GM18519 (cell line): ENCODE measurements at regions not wholly inside any gene's neighbourhood (a gene's known extent, or its start where the extent isn't known, plus 50 kb on each side); places are given as distances from the start of the nearest gene placed in this dataset.
"Not testable (repeated sequence)": the region's sequence is repeated elsewhere in the genome, so short reads cannot be mapped to it uniquely, and the experiment has no call there.

Experiments
- ATAC-seq: cut with Tn5 transposase; IDR thresholded peaks from one replicate; pipeline ENCODE4 v1.9.1; 2021; ENCODE audit warnings: mild to moderate bottlenecking, moderate library complexity; ENCODE audit not compliant: unreplicated experiment, low FRiP score

- no peak for ATAC-seq
These were observed 196.2 kb downstream of the SLC38A4 start for GRCh38 chr12:46629331-46630229.

DNA sequence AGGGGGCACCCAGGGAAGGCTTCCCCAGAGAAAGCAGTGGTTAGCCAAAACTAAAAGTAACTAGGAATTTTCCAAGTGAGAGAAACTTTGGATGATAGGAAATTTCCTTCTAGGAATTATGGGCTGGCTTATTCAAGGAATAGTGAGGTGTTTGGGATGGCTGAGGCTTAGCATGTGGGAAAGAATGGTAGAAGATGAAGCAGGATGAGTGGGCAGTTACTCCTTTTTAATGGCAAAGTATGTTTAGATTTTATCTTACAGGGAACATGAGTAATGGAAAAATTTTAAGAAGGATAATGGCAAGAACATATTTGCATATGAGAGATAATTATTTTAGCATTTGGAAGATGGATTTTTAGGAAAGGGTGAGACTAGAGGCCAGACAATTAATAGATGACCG lies 197.6 kb downstream of the SLC38A4 start:
- no peak for ATAC-seq

DNA sequence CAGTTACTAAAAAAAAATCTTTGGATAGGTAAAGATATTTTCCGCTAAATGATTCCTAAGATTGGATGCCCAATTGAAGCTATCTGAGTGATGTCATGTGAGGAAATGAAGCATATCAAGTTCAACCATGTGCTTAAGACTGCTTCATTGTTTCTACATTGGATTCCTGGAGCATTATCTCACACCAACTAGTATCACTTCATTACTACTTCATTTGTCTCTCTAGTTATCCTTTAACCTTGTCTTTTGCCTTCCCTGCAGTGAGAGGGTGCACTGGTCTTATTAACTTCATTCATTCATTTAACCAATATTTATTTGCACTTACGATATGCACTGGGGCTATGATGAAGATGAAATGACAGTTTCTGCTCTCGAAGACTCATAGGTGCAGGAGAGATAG lies 198.1 kb downstream of the SLC38A4 start:
- no peak for ATAC-seq

DNA sequence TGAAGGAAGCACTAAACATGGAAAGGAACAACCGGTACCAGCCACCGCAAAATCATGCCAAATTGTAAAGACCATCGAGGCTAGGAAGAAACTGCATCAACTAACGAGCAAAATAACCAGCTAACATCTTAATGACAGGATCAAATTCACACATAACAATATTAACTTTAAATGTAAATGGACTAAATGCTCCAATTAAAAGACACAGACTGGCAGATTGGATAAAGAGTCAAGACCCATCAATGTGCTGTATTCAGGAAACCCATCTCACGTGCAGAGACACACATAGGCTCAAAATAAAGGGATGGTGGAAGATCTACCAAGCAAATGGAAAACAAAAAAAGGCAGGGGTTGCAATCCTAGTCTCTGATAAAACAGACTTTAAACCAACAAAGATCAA lies 206.3 kb downstream of the SLC38A4 start:
- ATAC-seq, result not testable (repeated sequence)

GRCh38 chr12:46617737-46618136 lies 208.1 kb downstream of the SLC38A4 start:
- not testable (repeated sequence) for ATAC-seq

GRCh38 chr12:46617167-46617566 lies 208.6 kb downstream of the SLC38A4 start:
- ATAC-seq, result no peak

- no peak for ATAC-seq
These were observed 215.0 kb downstream of the SLC38A4 start for GRCh38 chr12:46610754-46611153.

- no peak for ATAC-seq
These were observed 216.1 kb downstream of the SLC38A4 start for GRCh38 chr12:46609674-46610073.

- ATAC-seq, result no peak
These were observed 216.5 kb downstream of the SLC38A4 start for GRCh38 chr12:46609273-46609623.

GRCh38 chr12:46608431-46609272 lies 217.1 kb downstream of the SLC38A4 start:
- no peak for ATAC-seq

- no peak for ATAC-seq
These were observed 221.1 kb downstream of the SLC38A4 start for GRCh38 chr12:46604684-46605083.

DNA sequence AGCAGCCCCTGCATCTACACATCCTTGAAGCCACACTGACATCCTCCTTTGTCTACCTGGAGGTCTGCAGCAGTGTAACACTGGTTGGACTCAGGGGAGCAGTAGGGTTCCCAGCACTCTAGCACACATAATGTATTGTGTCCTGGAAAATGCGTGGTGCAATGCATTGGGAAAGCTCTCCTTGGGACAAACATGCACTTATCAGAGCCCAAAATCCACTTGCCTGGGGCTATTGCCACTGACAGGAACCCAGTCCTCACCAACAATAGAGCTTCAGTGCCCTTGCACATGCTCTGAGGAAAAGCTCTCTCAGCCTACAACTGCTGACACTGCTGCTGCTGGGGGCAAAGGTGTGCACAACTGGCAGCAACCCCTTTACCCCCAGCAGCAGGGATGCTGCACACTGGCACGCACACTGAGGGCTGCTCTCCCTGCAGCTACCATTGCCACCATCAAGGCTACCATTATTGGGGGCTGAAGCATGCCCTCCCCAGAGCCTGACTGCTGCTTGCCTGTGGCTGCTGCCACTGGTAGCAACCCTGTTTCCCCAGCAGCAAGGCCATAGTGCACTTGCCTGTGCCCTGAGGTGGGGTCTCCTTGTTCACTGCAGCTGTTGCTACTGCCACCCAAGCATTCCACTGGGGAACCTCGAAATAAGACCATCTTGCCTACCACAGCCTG lies 221.9 kb downstream of the SLC38A4 start:
- ATAC-seq, result no peak

DNA sequence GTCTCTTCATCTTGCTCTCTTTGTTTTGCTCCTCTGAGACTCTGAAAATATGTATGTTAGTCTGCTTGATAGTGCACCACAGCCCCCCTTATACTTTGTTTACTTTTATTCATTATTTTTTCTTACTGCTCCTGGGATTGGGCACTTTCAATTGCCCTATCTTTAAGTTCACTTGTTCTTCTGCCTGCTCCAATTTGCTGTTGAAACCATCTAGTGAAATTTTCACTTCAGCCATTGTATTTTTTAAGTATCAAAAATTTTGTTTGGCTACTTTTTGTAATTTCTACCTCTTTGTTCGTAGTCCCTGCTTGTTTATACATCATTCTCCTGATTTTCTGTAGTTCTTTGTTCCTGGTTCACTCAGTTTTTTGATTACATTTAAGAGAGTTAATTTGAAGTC lies 223.3 kb downstream of the SLC38A4 start:
- no peak for ATAC-seq

DNA sequence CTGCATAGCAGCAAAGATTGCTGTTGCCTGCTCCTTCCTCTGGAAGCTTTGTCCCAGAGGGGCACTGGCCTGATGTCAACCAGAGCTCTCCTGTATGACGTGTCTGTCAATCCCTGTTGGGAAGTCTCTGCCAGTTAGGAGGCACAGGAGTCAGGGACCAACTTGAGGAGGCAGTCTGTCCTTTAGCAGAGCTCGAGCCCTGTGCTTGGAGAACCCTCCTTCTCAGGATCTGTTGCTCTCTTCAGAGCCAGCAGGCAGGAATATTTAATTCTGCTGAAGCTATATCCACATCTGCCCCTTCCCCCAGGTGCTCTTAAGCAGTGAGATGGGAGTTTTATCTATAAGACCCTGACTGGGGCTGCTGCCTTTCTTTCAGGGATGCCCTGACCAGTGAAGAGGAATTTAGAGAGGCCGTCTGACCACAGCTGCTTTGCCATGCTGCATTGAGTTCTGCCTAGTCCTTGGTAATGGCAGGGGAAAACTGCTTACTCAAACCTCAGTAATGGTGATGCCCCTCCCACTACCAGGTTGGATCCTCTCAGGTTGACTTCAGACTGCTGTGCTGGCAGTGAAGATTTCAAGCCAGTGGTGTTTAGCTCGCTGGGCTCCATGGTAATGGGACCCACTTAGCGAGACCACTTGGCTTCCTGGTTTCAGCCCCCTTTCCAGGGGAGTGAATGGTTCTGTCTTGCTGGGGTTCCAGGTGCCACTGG lies 218.6 kb upstream of the SLC38A2 start:
- ATAC-seq, result no peak

- ATAC-seq, result no peak
These were observed 213.5 kb upstream of the SLC38A2 start for GRCh38 chr12:46585854-46586621.

GRCh38 chr12:46584098-46584497 lies 211.5 kb upstream of the SLC38A2 start:
- not testable (repeated sequence) for ATAC-seq

- not testable (repeated sequence) for ATAC-seq
These were observed 209.4 kb upstream of the SLC38A2 start for GRCh38 chr12:46581990-46582389.

- ATAC-seq, result no peak
These were observed 207.9 kb upstream of the SLC38A2 start for GRCh38 chr12:46580445-46580844.

DNA sequence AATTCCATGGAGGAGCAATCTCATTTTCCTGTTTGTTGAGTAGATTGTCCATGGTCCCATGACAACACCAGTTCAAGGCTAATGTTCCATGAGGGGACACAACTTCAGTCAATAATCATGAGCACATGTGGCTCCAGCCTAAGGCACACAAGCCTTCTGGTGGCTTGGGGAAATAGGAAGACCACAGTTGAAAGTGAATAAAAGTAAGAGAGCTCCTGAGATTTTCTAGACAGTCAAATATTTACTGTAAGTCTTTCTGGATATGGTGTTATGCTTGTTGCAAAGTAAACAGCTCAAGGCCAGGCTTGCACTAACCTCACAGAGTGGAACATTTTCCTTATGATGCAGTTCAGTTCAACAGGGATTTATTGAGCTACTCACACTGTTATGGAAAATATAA lies 206.9 kb upstream of the SLC38A2 start:
- ATAC-seq, result no peak
